GM21423 (cell line): ENCODE measurements at regions not wholly inside any gene's neighbourhood (a gene's known extent, or its start where the extent isn't known, plus 50 kb on each side); places are given as distances from the start of the nearest gene placed in this dataset.
"Not testable (repeated sequence)": the region's sequence is repeated elsewhere in the genome, so short reads cannot be mapped to it uniquely, and the experiment has no call there.

Experiments used
- ATAC-seq: cut with Tn5 transposase; IDR thresholded peaks from one replicate; pipeline ENCODE4 v1.9.1; 2021; ENCODE audit warnings: mild to moderate bottlenecking, moderate library complexity; ENCODE audit not compliant: unreplicated experiment

DNA sequence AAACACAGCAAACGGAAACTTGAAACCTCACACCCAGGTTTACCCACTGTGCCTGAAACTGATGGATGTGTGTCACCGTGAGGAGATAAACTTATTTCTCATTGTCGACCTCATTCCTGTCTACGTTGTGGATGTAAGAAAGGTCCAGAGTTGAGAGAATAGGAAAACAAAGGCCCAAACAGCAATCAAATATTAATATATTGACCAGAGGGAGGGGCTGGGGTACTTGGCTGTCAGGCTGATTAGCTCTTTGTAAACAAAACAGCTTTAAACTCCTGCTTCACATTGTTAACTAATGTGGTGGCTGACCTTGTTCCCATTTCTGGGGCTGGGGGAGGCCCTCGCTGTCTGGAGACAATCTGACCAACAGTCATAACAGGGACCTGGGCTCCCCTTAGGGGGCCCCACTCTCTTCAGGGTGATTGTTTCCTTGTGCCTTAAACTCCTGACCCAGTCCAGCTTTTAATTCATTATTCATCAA lies 937.6 kb downstream of the MCTP2 start:
- ATAC-seq: no peak

DNA sequence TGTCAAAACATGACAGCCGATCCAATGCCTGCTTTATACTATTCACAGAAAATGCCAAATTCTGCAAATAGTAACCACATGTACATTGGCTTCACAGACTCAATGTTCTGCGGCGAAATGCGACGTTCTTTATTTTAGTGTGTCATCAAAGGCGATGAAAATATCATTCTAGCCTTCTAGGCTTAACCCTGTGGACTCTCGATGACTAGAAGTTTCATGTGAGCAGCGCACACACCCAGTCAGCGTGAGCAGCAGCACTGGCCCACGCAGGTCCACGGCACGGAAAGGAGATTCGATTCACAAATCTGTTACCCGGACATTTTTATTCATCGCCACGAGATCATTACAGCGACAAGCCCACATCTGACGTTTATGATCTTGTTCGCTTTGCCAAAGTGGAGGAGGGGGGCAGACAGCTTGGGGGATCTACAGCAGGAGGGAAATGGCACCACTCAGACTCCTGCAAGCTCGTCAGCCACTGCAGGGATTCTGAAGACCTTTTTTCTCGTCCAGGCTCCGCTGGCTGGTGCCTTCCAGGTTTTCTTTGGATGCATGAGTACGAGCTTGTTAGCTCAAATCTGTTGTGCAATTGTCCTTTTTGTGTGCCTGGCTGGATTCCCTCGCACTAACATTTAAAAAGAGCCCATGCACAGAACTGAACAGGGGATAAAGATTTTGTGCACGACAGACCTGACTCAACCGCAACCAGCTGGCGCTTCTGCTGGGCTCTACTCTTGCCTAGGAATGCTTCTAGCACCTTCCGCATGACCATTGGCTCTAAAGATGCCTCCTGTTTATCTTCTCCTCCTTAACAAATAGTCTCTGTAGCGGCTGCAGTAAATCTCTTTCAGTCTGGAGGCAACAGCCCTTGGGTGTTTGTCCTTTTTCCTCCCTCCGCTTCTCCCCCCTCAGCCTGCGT lies 938.4 kb downstream of the MCTP2 start:
- no peak for ATAC-seq

DNA sequence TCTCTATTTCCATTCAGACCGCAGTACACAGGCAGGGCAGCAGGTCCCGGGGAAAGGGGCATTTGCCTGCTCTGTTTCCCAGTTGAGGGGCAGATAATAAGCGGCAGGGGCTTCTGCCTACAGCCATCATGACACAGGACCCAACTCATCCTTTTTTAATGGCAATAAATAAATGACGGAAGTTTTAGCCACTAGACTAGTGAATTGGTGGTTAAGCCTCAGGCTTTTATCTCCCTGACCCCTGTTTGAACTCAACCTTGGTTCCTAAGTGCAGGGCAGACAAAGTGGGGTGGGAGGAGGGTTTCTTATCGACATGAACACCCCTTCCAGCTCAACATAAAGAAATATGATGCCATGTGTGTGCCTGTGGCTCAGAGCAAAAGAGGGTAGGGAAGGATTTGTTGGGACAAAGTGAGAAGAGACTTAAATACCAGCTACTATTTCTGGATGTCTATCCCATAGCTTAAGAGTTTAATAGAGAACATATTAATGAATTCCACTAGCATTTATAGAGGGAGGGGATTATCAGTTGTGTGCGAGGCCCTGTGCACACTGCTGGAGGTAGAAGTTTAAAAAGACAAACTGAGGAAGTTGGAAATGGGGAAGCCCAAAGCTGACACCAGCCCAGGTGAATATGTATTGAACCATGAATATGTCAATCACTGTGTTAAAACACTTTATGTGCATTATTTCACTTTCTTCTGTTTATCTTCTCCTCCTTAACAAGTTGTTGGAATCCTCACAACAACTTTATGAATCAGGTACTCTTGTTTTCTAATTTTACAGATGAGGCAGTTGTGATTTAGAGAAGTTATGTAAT lies 939.4 kb downstream of the MCTP2 start:
- ATAC-seq: no peak

DNA sequence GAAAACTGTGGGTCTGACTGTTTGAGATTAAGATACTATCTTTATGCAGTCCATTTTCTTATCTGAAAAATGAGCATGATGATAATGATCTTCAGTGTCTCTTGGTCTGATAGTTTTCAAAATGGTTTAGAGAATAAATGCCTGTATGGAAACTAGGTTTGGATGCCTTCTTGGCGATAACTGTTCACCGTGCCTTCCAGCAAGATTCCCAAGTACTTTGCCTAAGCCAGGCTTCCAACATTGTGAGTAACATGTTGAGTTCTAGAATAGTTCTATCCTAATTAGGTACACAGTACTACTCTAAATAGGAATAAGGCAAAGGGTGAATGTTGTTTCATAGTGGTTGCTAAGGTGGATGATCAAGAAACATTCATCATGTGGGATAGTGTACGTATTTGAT lies 940.2 kb downstream of the MCTP2 start:
- no peak for ATAC-seq

DNA sequence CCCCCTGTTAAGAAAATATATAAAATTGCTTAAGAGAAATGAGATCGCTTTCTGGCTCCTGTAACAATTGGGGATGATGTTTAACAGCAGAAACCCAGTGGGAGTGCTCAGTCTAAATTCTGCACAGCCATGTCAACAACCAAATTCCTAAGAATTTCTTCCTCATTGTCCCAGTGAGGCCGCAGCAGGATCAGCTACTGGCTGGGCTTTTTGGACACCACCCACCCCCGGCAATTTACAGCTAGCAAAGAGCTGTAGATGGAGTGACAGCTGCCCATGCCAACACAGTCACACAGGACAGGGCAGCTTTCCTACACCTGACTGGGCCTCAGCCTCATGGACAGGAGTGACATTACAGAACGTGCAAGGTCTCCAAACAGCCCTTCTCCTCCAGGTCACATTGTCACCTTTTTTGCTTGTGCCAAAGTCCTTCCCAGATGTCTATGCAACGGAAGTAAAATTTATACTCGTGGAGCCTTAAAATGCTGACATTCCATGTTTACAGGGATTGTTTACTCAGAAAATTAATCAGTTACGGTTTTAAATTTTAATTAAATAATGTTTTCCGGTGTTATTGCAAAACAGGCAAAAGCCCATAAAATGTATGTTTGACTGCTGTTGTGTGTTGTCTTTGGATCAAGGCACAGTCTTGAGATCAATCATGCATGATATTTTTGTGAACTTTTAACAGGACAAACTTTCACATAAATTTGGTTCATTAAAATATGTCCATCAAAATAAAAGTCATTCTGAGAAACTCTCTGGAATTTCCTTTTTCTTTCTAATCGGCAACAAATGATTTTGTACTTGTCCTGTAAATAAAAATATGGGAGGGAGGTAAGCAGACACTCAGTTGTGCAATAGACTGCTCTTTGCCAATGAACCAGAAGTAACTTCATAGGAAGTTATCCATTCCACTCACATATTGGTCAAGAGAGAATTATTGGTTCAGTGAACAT lies 943.2 kb downstream of the MCTP2 start:
- no peak for ATAC-seq

DNA sequence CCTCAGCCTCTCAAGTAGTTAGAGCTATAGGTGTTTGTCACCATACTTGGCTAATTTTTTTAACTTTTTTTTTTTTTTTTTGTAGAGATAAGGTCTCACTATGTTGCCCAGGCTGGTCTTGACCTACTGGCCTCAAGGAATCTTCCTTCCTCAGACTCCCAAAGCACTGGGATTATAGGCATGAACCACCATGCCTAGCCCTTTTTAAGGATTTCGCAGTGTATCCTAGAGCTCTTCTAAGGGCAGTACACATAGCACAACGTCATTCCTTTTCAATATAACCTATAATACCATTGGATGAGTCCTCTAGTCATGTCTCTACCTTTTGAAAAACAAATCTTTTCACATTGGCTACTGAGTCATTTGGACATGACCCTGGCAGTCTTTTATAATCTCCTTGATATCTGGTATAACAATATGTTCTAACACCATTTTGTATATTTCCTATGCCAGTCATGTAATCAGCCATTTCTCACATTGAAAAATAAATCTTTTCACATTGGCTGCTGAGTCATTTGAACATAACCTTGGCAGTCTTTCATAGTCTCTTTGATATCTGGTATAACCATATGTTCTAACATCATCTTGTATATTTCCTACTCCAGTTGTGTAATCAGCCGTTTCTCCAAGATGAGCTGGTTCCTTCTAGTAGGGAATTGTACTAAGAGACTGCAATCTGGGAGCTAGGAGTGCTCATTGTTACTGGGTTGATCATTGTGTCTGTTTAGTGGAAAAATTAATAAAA lies 944.7 kb downstream of the MCTP2 start:
- ATAC-seq: no peak

DNA sequence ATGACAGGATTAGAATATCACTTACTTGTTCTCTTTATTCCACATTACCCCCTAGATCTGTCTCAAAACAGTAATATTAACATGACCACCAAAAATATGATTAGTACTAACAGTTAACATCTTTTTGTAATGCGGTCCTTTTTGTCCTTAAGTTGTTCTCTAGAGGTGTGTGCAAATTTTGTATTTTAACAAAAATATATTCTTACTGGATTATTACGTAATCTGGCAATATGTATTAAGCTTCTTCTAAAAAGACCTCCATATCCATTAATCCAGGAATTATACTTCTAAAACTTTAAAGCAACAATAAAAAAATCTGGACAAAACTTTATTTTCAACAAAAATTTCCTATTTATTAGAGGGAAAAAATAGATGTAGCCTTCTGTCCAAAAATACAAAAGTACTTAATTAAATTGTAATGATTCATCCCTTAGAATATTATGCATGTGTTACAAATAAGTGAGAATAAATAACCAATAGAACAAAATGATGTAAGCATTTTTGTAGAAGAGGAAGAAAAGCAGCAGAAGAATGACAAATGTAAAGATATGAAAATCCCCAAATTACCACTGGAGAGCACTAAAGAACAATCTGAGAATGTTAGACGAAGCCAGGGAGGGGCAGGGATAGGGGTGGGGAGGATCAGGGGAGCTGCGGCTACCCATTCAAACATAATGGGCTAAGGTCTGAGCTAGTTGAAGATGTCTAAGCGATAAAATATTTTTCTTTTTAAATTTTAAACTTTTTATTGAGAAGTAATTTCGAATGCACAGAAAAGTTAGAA lies 945.6 kb downstream of the MCTP2 start:
- ATAC-seq: no peak

DNA sequence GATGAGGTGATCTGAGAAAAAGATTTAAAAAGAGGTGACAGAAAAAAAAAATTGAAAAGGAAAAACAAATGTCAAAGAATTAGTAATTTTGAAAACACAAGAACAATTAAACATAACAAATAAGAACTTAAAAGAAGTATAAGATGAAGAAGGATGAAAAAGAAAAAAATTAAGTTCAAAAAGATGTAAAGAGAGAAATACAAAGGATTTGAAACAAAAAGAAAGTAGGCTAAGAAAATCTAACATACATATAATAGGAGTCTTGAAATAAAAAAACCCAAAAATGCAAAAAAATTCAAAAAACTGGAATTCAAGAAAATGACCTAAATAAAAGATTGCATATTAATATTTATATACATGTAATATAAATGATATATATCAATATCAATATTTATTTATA lies 949.2 kb downstream of the MCTP2 start:
- ATAC-seq: no peak

DNA sequence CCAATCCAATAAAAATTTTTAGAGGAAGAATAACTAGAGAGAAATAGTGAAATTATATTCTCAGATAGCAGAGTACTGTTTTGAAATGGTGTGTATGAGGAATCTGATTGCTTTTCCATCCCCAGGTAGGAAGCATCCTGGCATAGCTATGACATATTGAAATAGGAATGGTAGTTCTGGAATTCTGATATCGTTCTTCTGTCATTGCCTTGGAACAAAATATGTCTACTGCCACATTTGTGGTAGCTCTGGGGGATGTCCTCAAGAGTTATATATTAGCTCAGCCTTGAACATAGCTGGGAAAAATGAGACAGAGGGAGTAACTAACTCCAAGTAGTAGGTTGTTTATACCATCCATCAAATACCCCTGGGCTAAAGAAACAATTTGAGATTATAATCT lies 950.7 kb downstream of the MCTP2 start:
- no peak for ATAC-seq

DNA sequence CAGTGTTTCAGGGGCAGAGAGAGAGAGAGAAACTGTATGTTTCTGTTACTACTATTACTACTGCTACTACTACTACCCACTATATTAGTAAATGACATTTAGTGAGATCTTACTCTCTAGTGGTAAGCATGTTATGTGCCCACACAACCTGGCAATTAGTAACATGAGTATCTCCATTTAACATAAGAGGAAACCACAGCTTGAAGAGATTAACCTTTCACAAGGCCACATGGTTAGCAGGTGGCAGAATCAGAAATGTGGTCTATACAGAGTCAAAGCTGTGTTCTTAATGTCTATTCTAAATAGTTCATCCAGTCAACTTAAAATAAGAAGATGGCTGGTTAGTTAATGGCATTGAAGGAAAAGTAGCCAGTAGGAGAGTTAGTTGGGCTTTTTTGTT lies 961.6 kb downstream of the MCTP2 start:
- no peak for ATAC-seq

DNA sequence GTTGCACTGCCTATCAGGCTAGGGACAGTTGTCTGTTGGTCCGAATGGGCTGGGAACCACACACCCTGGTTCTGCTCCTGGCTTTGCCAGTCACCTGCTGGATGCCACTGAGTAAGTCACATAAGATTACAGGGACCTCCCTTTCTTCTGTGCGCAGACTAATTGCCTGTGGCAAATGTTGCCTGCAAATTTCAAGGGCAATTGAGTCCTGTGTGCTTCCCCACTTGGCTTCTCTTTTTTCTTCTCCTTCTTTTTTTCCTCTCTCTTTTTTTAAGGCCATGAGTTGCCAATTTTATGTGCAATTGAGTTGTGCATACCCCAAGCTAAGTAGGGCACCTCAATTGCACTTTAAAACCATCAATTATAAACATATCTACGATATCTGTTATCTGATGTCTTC lies 963.4 kb downstream of the MCTP2 start:
- no peak for ATAC-seq

DNA sequence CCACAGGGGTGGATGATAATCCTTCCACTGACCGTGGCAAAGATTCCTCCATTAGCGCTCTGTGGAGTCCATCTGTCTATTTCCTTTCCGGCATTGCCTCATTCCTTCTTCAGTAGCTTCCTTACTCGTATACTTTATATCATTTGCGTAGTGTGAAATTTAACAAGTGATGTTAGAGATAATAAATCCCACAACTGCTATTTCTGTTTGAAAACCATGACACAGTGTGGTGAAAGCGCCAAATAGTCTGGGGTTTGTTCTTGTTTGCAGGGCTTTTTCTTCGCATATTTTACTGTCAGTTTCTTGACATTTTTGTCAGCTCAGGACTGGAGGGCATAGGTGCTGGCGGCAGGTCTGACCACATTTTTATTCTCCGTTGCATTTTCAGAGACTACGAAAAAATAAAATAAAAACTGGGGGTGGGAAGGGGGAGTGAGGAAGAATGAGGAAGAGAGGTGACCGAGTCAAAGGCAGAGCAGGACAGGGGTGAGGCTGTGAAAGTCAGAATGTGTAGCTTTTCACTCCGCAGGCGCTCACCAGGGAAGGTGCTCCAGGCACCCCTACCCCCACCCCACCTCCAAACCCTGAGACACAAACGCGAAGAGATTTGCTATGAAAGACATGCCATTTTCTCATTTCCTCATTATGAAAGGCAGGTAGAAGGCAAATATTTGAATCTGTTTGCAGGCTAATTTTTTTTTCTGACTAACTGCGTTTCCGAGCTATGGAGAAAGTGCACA lies 965.0 kb downstream of the MCTP2 start:
- no peak for ATAC-seq

DNA sequence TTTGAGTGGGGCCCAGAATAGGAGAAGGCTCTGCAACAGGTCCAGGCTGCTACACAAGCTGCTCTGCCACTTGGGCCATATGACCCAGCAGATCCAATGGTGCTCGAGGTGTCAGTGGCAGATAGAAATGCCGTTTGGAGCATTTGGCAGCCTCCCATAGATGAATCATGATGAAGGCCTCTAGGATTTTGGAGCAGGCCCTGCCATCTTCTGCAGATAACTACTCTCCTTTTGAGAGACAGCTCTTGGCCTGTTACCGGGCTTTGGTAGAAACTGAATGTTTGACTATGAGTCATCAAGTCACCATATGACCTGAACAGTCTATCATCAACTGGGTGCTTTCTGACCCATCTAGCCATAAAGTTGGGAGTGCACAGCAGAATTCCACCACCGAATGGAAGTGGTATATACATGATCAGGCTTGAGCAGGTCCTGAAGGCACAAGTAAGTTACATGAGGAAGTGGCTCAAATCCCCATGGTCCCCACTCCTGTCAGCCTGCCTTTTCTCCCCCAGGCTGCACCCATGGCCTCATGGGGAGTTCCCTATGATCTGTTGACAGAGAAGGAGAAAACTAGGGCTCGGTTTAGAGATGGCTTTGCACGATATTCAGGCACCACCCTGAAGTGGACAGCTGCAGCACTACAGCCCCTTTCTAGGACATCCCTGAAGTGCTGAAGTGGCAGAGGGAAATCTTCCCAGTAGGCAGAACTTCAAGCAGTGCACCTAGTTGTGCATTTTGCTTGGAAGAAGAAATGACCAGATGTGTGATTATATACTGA lies 971.4 kb downstream of the MCTP2 start:
- no peak for ATAC-seq

DNA sequence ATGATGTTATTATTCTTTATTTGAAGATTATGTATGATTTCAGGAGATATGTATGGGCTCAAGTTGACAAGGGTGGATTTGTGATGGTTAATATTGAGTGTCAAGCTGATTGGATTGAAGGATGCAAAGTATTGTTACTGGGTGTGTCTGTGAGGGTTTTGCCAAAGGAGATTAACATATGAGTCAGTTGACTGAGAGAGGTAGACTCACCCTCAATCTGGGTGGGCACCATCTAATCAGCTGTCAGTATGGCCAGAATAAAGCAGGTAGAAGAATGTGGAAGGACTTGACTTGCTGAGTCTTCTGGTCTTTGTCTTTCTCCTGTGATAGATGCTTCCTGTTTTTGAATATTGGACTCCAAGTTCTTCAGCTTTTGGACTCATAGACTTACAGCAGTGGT lies 973.7 kb downstream of the MCTP2 start:
- ATAC-seq: no peak

DNA sequence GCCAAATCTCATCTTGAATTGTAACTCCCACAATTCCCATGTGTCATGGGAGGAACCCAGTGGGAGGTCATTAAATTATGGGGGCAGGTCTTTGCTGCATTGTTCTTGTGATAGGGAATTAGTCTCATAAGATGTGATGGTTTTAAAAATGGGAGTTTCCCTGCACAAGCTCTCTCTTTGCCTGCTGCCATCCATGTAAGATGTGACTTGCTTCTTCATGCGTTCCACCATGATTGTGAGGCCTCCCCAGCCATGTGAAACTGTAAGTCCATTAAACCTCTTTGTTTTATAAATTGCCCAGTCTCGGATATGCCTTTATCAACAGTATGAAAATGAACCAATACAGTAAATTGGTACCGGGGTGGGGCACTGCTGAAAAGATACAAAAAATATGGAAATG lies 974.5 kb downstream of the MCTP2 start:
- not testable (repeated sequence) for ATAC-seq

DNA sequence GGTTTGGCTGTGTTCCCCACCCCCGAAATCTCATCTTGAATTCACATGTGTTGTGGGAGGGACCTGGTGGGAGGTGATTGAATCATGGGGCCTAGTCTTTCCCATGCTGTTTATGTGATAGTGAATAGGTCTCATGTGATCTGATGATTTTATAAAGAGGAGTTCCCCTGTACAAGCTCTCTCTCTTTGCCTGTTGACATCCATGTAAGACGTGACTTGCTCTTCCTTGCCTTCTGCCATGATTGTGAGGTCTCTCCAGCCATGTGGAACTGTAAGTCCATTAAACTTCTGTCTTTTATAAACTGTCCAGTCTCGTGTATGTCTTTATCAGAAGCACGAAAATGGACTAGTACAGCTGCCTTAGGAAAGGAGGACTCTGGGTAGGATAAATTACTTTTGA lies 976.7 kb downstream of the MCTP2 start:
- no peak for ATAC-seq

DNA sequence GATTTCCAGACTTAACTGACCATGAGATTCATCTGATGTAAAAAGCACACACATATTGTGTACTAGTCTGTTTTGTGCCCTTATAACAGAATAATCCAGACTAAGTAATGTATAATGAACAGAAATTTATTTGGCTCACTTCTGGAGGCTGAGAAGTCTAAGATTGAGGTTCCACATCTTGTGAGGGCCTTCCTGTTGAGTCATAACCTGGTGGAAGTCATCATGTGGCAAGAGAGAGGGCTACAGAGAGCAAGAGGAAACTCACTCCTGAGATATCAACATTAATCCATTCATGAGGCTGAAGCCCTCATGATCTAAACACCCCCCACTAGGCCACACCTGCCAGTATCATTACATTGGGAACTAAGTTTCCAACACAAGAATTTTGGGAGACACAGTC lies 977.6 kb downstream of the MCTP2 start:
- ATAC-seq: no peak

DNA sequence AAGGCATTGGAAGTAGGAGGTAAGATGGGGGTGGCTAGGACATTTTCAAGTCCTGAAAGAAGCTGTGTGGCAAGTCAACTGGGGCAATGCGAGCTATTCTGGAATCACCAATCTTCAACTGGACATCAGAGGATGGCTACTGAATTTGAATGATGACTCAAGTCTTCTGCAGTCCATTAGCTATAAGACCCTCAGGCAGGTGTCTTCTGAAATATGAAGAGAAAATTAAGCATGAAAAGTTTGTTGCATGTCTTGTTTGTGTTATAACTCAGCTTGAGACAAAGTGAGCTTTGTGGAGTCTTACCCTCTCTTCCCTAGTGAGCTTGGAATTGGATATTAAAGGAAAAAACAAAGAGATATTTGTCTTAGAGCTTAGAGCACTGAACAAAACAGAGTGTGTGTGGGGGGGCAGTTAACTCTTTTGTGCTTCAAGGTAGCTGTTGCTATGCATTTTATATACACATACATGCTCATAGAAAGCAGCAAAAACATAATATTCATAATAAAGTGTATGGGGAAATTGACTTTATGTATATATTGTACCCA lies 979.1 kb downstream of the MCTP2 start:
- ATAC-seq: no peak
